K562 (cell line): ENCODE measurements at regions not wholly inside any gene's neighbourhood (a gene's known extent, or its start where the extent isn't known, plus 50 kb on each side); places are given as distances from the start of the nearest gene placed in this dataset.

ENCODE experiments used
- ATAC-seq: fragments of 200-7000 bp; cut with Tn5 transposase; 3 replicates; pipeline ENCODE4 v1.9.1; 2020; ENCODE audit warnings: moderate library complexity
- BruUV-seq: library from RNA; stranded (reverse); fragments of 400-500 nt; replicated peaks from 2 replicates; lab custom pipeline; 2021; lab: Mats Ljungman, UMichigan
- CTCF ChIA-PET: fragments of 300-600 bp; formaldehyde crosslinking; extraction: SDS; loops from one replicate; lab custom pipeline; 2021; ENCODE audit warnings: low intra/inter-chr PET ratio; lab: Yijun Ruan, JAX
- POLR2A ChIA-PET: fragments of 300-600, 350-650 bp; sonication (Branson Sonifier 250); formaldehyde crosslinking; extraction: SDS; loops from one replicate; lab custom pipeline; 2021; ENCODE audit warnings: antibody characterized with exemption, inconsistent platforms; lab: Yijun Ruan, JAX
- DNase-seq, 4 experiments: peaks; one replicate each; pipeline versions ENCODE4 v3.0.0 to v3.0.0-alpha.2; 2011 to 2018; ENCODE audit warnings: low spot score in 3 of 4, mixed read lengths in 3 of 4; ENCODE audit errors: extremely low read depth in 1 of 4
- FAIRE-seq: peaks from 2 replicates; lab custom pipeline; 2011; peaks lifted over from hg19 to GRCh38; lab: Jason Lieb, UNC
- H2AFZ ChIP-seq: 2 replicates; pipeline ENCODE4 v1.6.0; 2011; ENCODE audit warnings: low read depth, low read length, control low read depth, inconsistent platforms
- H3K27ac ChIP-seq: fragments of 200-600 bp; 3 replicates; pipeline ENCODE4 v1.8.0; 2011; ENCODE audit warnings: low read depth, mild to moderate bottlenecking, control low read depth, inconsistent platforms, low read length, moderate library complexity, mixed read lengths; ENCODE audit errors: extremely low read depth
- H3K27me3 ChIP-seq, 2 experiments: fragments of 300-600 bp in 1 of 2; 2 replicates in 1 of 2; 3 replicates in 1 of 2; pipeline versions ENCODE4 v1.6.0 to v1.8.0; 2011; ENCODE audit warnings: inconsistent platforms in 2 of 2, low read length in 2 of 2, mild to moderate bottlenecking in 1 of 2, mixed read lengths in 1 of 2, moderate library complexity in 1 of 2; ENCODE audit not compliant: control insufficient read depth in 2 of 2, insufficient read depth in 2 of 2
- H3K36me3 ChIP-seq: fragments of 300-600 bp; 3 replicates; pipeline ENCODE4 v1.8.0; 2011; ENCODE audit warnings: mild to moderate bottlenecking, low read length, inconsistent platforms; ENCODE audit not compliant: control insufficient read depth, insufficient read depth
- H3K4me1 ChIP-seq, 2 experiments: fragments of 200-600 bp in 1 of 2; replicated peaks in 1 of 2; 2 replicates in 1 of 2; 3 replicates in 1 of 2; pipeline versions ENCODE4 v1.5.1 to v1.8.0; 2011; ENCODE audit warnings: inconsistent platforms in 2 of 2, low read length in 2 of 2, mild to moderate bottlenecking in 1 of 2, mixed read lengths in 1 of 2, moderate library complexity in 1 of 2; ENCODE audit not compliant: control insufficient read depth in 2 of 2, insufficient read depth in 2 of 2
- H3K4me2 ChIP-seq: 2 replicates; pipeline ENCODE4 v1.6.1; 2011; ENCODE audit warnings: low read length, control low read depth, inconsistent platforms, mixed read lengths; ENCODE audit not compliant: insufficient read depth
- H3K4me3 ChIP-seq: fragments of 200-600 bp; sonication (generic), shearing (Covaris generic); 2 replicates; pipeline ENCODE4 v1.5.1; 2016; ENCODE audit warnings: control low read depth, inconsistent platforms
- H3K79me2 ChIP-seq: fragments of 200-600 bp; 3 replicates; pipeline ENCODE4 v1.8.0; 2011; ENCODE audit warnings: low read length, inconsistent platforms; ENCODE audit not compliant: control insufficient read depth, insufficient read depth
- H3K9ac ChIP-seq, 2 experiments: 2 replicates each; pipeline versions ENCODE4 v1.6.0 to v1.6.1; 2011; ENCODE audit warnings: low read depth in 2 of 2, low read length in 2 of 2, control low read depth in 1 of 2, inconsistent platforms in 1 of 2, mild to moderate bottlenecking in 1 of 2, mixed read lengths in 1 of 2; ENCODE audit not compliant: insufficient read depth in 1 of 2
- H3K9me1 ChIP-seq: one replicate; pipeline ENCODE4 v1.6.0; 2011; ENCODE audit warnings: inconsistent platforms, mild to moderate bottlenecking, low read length, moderate library complexity; ENCODE audit not compliant: control insufficient read depth, insufficient read depth
- H3K9me3 ChIP-seq: replicated peaks from 2 replicates; pipeline ENCODE4 v1.5.1; 2011; ENCODE audit warnings: low read depth, low read length, inconsistent platforms; ENCODE audit not compliant: control insufficient read depth, insufficient read depth
- H4K20me1 ChIP-seq: replicated peaks from 2 replicates; pipeline ENCODE4 v1.6.1; 2011; ENCODE audit warnings: low read length, inconsistent platforms, mixed read lengths; ENCODE audit not compliant: control insufficient read depth, insufficient read depth
- CBFB ChIP-seq: sonication (generic); formaldehyde crosslinking; IDR thresholded peaks from 2 replicates; pipeline ENCODE4 v1.4.0; 2020; ENCODE audit warnings: mild to moderate bottlenecking, missing genetic modification reagents
- CCAR2 ChIP-seq: fragments of 200-400 bp; formaldehyde crosslinking; IDR thresholded peaks from 2 replicates; pipeline ENCODE4 v1.6.1; 2017; ENCODE audit warnings: mild to moderate bottlenecking, low read depth, low read length
- CHD2 ChIP-seq: IDR thresholded peaks from 2 replicates; pipeline ENCODE4 v1.6.1; 2011; ENCODE audit warnings: low read depth, low read length
- MGA ChIP-seq: fragments of 450-650 bp; IDR thresholded peaks from 2 replicates; pipeline ENCODE4 v1.6.1; 2016; ENCODE audit warnings: mild to moderate bottlenecking, moderate library complexity
- TSHZ1 ChIP-seq: fragments of 250-450 bp; sonication (Bioruptor Pico); IDR thresholded peaks from 2 replicates; pipeline ENCODE4 v1.4.0; 2020; ENCODE audit warnings: mild to moderate bottlenecking, moderate library complexity
- XRCC3 ChIP-seq: fragments of 450-650 bp; IDR thresholded peaks from 2 replicates; pipeline ENCODE4 v1.6.1; 2017; ENCODE audit warnings: mild to moderate bottlenecking, moderate library complexity
- ZNF274 ChIP-seq: IDR thresholded peaks from 2 replicates; pipeline ENCODE4 v1.6.1; 2011; ENCODE audit warnings: low read depth, mild to moderate bottlenecking, low read length, moderate library complexity, borderline replicate concordance
- ZNF696 ChIP-seq: fragments of 250-450 bp; sonication (Bioruptor Pico); conservative IDR thresholded peaks from 2 replicates; pipeline ENCODE4 v1.4.0; 2020; ENCODE audit warnings: mild to moderate bottlenecking, moderate library complexity
- ZNF79 ChIP-seq: fragments of 250-450 bp; sonication (Bioruptor Pico); IDR thresholded peaks from 2 replicates; pipeline ENCODE4 v1.4.0; 2020; ENCODE audit warnings: low read depth, mild to moderate bottlenecking, moderate library complexity
- WGBS: fragments of 100-300 bp; shearing (Covaris generic); methylation state at CpG from one replicate; pipeline ENCODE4 v1.1.6; 2016; ENCODE audit warnings: low coverage, mixed read lengths; ENCODE audit not compliant: insufficient coverage; ENCODE audit errors: missing lambda C conversion rate; 5-methylcytosine and 5-hydroxymethylcytosine counted together
- in situ Hi-C: fragments of 300-500 bp; cut with MboI; formaldehyde crosslinking; loops from 4 replicates; pipeline ENCODE4 v1.15.0; 2018; ENCODE audit warnings: inconsistent platforms, mixed read lengths
- intact Hi-C: fragments of 100-400 bp; cut with micrococcal nuclease; formaldehyde crosslinking; loops from 2 replicates; pipeline ENCODE4 v1.14.2; 2022

GRCh38 chr6:144590532-144590931 lies 305.4 kb downstream of the UTRN start:
- H3K4me3 ChIP-seq = no peak overlapping the region
- DNase-seq = no peak
- WGBS = 69% methylated on average over 3 of the region's 4 CpGs
- H4K20me1 ChIP-seq = no peaks in the 10 kb centered on the region
- no peaks in the 10 kb centered on the region for H3K9me1 ChIP-seq
- H3K27me3 ChIP-seq = no peaks in the 10 kb centered on the region
- no peaks in the 10 kb centered on the region for H3K36me3 ChIP-seq
- H2AFZ ChIP-seq = no peak overlapping the region
- ChIA-PET CTCF (no interaction called here), POLR2A (no interaction called here)
- no peaks in the 10 kb centered on the region for H3K9me3 ChIP-seq
- in situ Hi-C loops (loop anchor here (25.0 kb wide), 1 partner anchor 1047 kb away; no protein-coding TSS in a partner anchor), intact Hi-C loops (no loop called here)
- H3K27ac ChIP-seq = no peak overlapping the region
- H3K79me2 ChIP-seq = no peaks in the 10 kb centered on the region
- ATAC-seq = no peak
- no peaks in the 10 kb centered on the region for H3K4me1 ChIP-seq
- H3K4me2 ChIP-seq = no peak overlapping the region
- H3K9ac ChIP-seq = no peak overlapping the region
- BruUV-seq = no TSS peak
- no peak for FAIRE-seq
- TF ChIP-seq MGA (no peak), CCAR2 (no peak), ZNF696 (CRISPR knock-in tag) (no peak), ZNF79 (CRISPR knock-in tag) (no peak), ZNF274 (no peak), CBFB (CRISPR knock-in tag) (no peak), XRCC3 (no peak), CHD2 (no peak), TSHZ1 (CRISPR knock-in tag) (no peak)
